HFFc6 (cell line): ENCODE measurements at regions not wholly inside any gene's neighbourhood (a gene's known extent, or its start where the extent isn't known, plus 50 kb on each side); places are given as distances from the start of the nearest gene placed in this dataset.

ENCODE experiments used
- DNase-seq: peaks from one replicate; pipeline ENCODE4 v3.0.0-alpha.2; 2018
- H3K27ac Mint-ChIP-seq: 2 replicates; pipeline ENCODE4 v1.8.0; 2020; ENCODE audit warnings: mild to moderate bottlenecking, mixed read lengths
- H3K27me3 Mint-ChIP-seq: 2 replicates; pipeline ENCODE4 v1.8.0; 2021; ENCODE audit warnings: mild to moderate bottlenecking, moderate library complexity, mixed read lengths; ENCODE audit not compliant: insufficient read depth
- H3K36me3 Mint-ChIP-seq: 2 replicates; pipeline ENCODE4 v1.8.0; 2021; ENCODE audit warnings: low read depth, mixed read lengths
- H3K4me1 Mint-ChIP-seq: 2 replicates; pipeline ENCODE4 v1.8.0; 2020; ENCODE audit warnings: low read depth, mixed read lengths
- H3K4me3 Mint-ChIP-seq: 2 replicates; pipeline ENCODE4 v1.8.0; 2020; ENCODE audit warnings: mild to moderate bottlenecking, moderate library complexity, mixed read lengths
- H3K9me3 Mint-ChIP-seq: 2 replicates; pipeline ENCODE4 v1.8.0; 2020; ENCODE audit warnings: mild to moderate bottlenecking, mixed read lengths
- TF ChIP-seq, protein P1 (sequence below): fragments of 200-600 bp; sonication (generic); IDR thresholded peaks from 2 replicates; pipeline ENCODE4 v1.5.0; 2021; ENCODE audit warnings: antibody characterized with exemption, mild to moderate bottlenecking

DNA sequence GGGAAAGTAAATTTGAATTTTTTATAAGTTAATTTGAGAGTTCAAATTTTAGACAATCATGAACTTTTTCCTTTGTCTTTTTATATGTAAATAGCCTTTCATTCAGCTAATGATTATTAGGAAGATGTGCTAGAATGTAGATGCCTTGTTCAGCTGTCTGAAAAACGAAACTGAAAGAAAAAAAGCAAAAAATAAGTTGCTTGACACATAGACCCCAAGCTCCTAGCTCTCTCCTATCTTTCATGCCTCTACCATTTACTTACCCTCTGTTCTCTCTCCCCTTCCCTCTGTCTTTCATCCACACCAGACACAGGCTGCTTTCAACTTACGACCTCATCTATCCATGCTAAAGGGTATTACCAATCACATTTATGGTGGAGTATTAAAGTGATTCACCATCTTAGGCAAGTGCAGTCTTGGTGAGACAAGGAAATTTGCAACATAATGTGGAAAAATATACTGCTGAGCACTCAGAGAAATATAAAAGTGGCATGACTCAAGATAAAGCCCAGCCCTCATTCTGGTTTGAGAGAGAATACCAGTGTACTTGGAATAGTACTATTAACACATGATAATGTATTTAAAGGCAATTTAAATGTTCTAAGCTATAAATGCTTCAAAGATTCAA is 425.6 kb downstream of the SUCLG1 start:
- no peaks in the 10 kb centered on the region for H3K4me1 Mint-ChIP-seq
- peaks cover 1% of the 10 kb centered on the region; the same call in 1 of the 2 replicates for H3K27me3 Mint-ChIP-seq
- DNase-seq: no peak
- H3K36me3 Mint-ChIP-seq: no peaks in the 10 kb centered on the region
- H3K27ac Mint-ChIP-seq: no peak overlapping the region
- peaks cover 6% of the 10 kb centered on the region for H3K9me3 Mint-ChIP-seq
- TF ChIP-seq, protein P1, sequence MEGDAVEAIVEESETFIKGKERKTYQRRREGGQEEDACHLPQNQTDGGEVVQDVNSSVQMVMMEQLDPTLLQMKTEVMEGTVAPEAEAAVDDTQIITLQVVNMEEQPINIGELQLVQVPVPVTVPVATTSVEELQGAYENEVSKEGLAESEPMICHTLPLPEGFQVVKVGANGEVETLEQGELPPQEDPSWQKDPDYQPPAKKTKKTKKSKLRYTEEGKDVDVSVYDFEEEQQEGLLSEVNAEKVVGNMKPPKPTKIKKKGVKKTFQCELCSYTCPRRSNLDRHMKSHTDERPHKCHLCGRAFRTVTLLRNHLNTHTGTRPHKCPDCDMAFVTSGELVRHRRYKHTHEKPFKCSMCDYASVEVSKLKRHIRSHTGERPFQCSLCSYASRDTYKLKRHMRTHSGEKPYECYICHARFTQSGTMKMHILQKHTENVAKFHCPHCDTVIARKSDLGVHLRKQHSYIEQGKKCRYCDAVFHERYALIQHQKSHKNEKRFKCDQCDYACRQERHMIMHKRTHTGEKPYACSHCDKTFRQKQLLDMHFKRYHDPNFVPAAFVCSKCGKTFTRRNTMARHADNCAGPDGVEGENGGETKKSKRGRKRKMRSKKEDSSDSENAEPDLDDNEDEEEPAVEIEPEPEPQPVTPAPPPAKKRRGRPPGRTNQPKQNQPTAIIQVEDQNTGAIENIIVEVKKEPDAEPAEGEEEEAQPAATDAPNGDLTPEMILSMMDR: no peak
- H3K4me3 Mint-ChIP-seq: no peak overlapping the region

DNA sequence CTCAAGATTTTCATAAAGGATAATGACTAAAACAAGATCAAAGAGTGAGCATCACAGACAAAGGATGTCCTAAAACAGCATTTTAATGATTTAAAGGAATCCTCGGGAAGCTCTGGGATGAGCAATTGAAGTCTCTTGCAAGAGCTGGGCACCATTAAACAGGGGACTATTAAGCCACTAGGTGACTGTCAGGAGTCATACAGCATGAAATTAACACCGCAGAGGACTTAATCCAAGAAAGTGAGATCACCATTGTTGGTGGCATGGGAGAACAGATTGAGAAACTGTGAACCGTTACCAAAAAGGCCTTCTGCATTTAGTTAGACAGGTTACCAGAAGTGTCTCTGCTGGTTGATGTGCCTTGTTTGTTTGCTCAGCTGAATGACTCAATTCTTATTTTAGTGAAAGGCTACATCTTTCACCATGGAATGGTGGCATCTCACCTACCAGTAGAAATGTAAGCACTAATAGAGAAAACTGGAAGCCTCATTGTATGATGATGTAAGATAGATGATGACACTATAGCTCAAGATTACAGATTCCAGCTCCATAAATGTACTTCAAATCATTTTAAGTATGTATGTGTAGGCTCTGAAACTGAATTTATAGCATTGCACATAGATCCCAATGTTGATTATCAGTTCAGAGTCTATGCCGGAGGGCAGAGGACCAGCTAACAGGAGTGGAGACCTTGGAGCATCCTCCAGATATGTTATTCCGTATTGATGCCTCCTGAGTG is 427.6 kb downstream of the SUCLG1 start:
- Mint-ChIP-seq H3K27ac (no peak overlapping the region), H3K27me3 (peaks cover 1% of the 10 kb centered on the region; the same call in 1 of the 2 replicates), H3K36me3 (no peaks in the 10 kb centered on the region), H3K4me3 (no peak overlapping the region), H3K4me1 (no peaks in the 10 kb centered on the region), H3K9me3 (peaks cover 6% of the 10 kb centered on the region)
- TF ChIP-seq, protein P1: no peak
- DNase-seq: no peak

GRCh38 chr2:84029903-84030575 is 429.0 kb downstream of the SUCLG1 start:
- H3K9me3 Mint-ChIP-seq: peaks cover 11% of the 10 kb centered on the region
- H3K27me3 Mint-ChIP-seq: peaks cover 1% of the 10 kb centered on the region; the same call in 1 of the 2 replicates
- H3K36me3 Mint-ChIP-seq: no peaks in the 10 kb centered on the region
- H3K4me1 Mint-ChIP-seq: no peaks in the 10 kb centered on the region
- DNase-seq: no peak
- H3K27ac Mint-ChIP-seq: no peak overlapping the region
- no peak overlapping the region for H3K4me3 Mint-ChIP-seq
- TF ChIP-seq, protein P1: no peak

- no peaks in the 10 kb centered on the region for H3K36me3 Mint-ChIP-seq
- TF ChIP-seq, protein P1: no peak
- peaks cover 1% of the 10 kb centered on the region; the same call in 1 of the 2 replicates for H3K27me3 Mint-ChIP-seq
- H3K27ac Mint-ChIP-seq: no peak overlapping the region
- H3K9me3 Mint-ChIP-seq: peaks cover 11% of the 10 kb centered on the region
- no peak for DNase-seq
- H3K4me3 Mint-ChIP-seq: no peak overlapping the region
- H3K4me1 Mint-ChIP-seq: no peaks in the 10 kb centered on the region
Measured at GRCh38 chr2:84026818-84027217, 432.3 kb downstream of the SUCLG1 start.

DNA sequence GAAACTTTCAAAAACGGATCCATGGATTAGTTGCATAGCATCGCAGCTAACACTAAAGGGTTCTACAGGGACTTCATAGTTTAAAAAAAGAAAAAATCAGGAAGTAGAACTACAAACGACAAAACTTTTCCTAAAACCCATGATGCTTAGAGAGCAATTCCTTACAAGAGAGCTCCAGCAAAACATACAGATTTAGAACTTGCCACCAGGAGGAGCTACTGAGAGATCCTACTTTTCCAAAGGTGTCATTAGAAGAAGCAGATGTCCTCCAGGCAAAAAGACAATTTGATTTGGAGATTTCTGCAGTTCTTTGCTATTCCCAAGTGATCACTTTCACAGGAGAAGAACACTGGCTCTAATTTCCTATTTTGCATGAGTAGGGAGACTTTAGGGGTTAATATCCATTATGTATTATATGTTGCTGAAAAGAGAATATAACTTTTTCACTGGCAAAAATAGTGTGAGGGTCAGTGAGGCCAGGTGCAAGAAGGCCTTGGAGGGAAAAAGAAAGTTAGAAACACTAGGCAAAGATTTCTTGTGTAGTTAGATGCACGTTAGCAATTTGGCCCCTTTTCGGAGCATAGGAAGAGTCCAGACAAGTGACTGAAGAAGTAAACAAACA is 436.2 kb downstream of the SUCLG1 start:
- TF ChIP-seq, protein P1: peak; percentile 79
- peaks cover 5% of the 10 kb centered on the region; the same call in 1 of the 2 replicates for H3K9me3 Mint-ChIP-seq
- no peaks in the 10 kb centered on the region for H3K36me3 Mint-ChIP-seq
- no peak overlapping the region for H3K4me3 Mint-ChIP-seq
- no peaks in the 10 kb centered on the region for H3K4me1 Mint-ChIP-seq
- H3K27me3 Mint-ChIP-seq: no peaks in the 10 kb centered on the region
- H3K27ac Mint-ChIP-seq: no peak overlapping the region
- peak; percentile 33 for DNase-seq
